HG03159 (cell line): ENCODE measurements at regions not wholly inside any gene's neighbourhood (a gene's known extent, or its start where the extent isn't known, plus 50 kb on each side); places are given as distances from the start of the nearest gene placed in this dataset.
"Not testable (repeated sequence)": the region's sequence is repeated elsewhere in the genome, so short reads cannot be mapped to it uniquely, and the experiment has no call there.

ENCODE experiments used
- ATAC-seq: cut with Tn5 transposase; IDR thresholded peaks from one replicate; pipeline ENCODE4 v1.9.1; 2021; ENCODE audit warnings: mild to moderate bottlenecking, moderate library complexity; ENCODE audit not compliant: unreplicated experiment

GRCh38 chr7:55743454-55743717, 119.2 kb downstream of the SEPTIN14 start:
- ATAC-seq, result not testable (repeated sequence)

- ATAC-seq, result not testable (repeated sequence)
Observed at GRCh38 chr7:55742651-55743453, 119.7 kb downstream of the SEPTIN14 start.

GRCh38 chr7:55741721-55742631, 120.6 kb downstream of the SEPTIN14 start:
- ATAC-seq, result not testable (repeated sequence)

GRCh38 chr7:55740633-55741250, 121.8 kb downstream of the SEPTIN14 start:
- not testable (repeated sequence) for ATAC-seq

GRCh38 chr7:55740053-55740452, 122.5 kb downstream of the SEPTIN14 start:
- not testable (repeated sequence) for ATAC-seq

GRCh38 chr7:55736641-55737221, 125.8 kb downstream of the SEPTIN14 start:
- not testable (repeated sequence) for ATAC-seq

GRCh38 chr7:55733241-55734140, 129.1 kb downstream of the SEPTIN14 start:
- ATAC-seq, result no peak

- ATAC-seq, result no peak
Observed at GRCh38 chr7:55731931-55732330, 130.6 kb downstream of the SEPTIN14 start.

GRCh38 chr7:55730197-55730596, 132.4 kb downstream of the SEPTIN14 start:
- no peak for ATAC-seq

- no peak for ATAC-seq
Observed at GRCh38 chr7:55723621-55723941, 139.0 kb downstream of the SEPTIN14 start.

- peak; percentile 99 for ATAC-seq
Observed at GRCh38 chr7:55722874-55723620, 139.5 kb downstream of the SEPTIN14 start.

- not testable (repeated sequence) for ATAC-seq
Observed at GRCh38 chr7:55721004-55721403, 141.5 kb downstream of the SEPTIN14 start.

GRCh38 chr7:55715247-55715867, 143.1 kb upstream of the VOPP1 start:
- not testable (repeated sequence) for ATAC-seq

GRCh38 chr7:55714370-55714769, 142.1 kb upstream of the VOPP1 start:
- ATAC-seq, result not testable (repeated sequence)

- not testable (repeated sequence) for ATAC-seq
Observed at GRCh38 chr7:55710312-55710711, 138.0 kb upstream of the VOPP1 start.

- ATAC-seq, result not testable (repeated sequence)
Observed at GRCh38 chr7:55708028-55708427, 135.7 kb upstream of the VOPP1 start.

GRCh38 chr7:55707410-55707809, 135.1 kb upstream of the VOPP1 start:
- ATAC-seq, result not testable (repeated sequence)

GRCh38 chr7:55706451-55707195, 134.3 kb upstream of the VOPP1 start:
- not testable (repeated sequence) for ATAC-seq
